ENCODE measurements at regions not wholly inside any gene's neighbourhood (a gene's known extent, or its start where the extent isn't known, plus 50 kb on each side); places are given as distances from the start of the nearest gene placed in this dataset.

- no peaks in the 10 kb centered on the region for H3K36me3 Mint-ChIP-seq
- no peaks in the 10 kb centered on the region for H3K4me1 Mint-ChIP-seq
- H3K27me3 Mint-ChIP-seq, result peaks cover 23% of the 10 kb centered on the region
- no peak overlapping the region for H3K4me3 Mint-ChIP-seq
- no peaks in the 10 kb centered on the region for H3K9me3 Mint-ChIP-seq
- H3K27ac Mint-ChIP-seq, result no peak overlapping the region
These were observed 144.1 kb upstream of the WSCD2 start for GRCh38 chr12:107984973-107985372.

- Mint-ChIP-seq H3K9me3 (no peaks in the 10 kb centered on the region), H3K27ac (no peak overlapping the region), H3K4me3 (no peak overlapping the region), H3K36me3 (no peaks in the 10 kb centered on the region), H3K27me3 (peaks cover 21% of the 10 kb centered on the region), H3K4me1 (no peaks in the 10 kb centered on the region)
These were observed 142.9 kb upstream of the WSCD2 start for GRCh38 chr12:107986183-107986582.

- Mint-ChIP-seq H3K27me3 (peaks cover 18% of the 10 kb centered on the region), H3K9me3 (no peaks in the 10 kb centered on the region), H3K27ac (no peak overlapping the region), H3K36me3 (no peaks in the 10 kb centered on the region), H3K4me3 (no peak overlapping the region), H3K4me1 (no peaks in the 10 kb centered on the region)
These were observed 138.8 kb upstream of the WSCD2 start for GRCh38 chr12:107990325-107990724.

GRCh38 chr12:107992029-107992428 is 137.1 kb upstream of the WSCD2 start:
- Mint-ChIP-seq H3K36me3 (no peaks in the 10 kb centered on the region), H3K9me3 (no peaks in the 10 kb centered on the region), H3K27me3 (peaks cover 17% of the 10 kb centered on the region), H3K4me3 (no peak overlapping the region), H3K4me1 (no peaks in the 10 kb centered on the region), H3K27ac (no peak overlapping the region)

- H3K36me3 Mint-ChIP-seq, result no peaks in the 10 kb centered on the region
- no peaks in the 10 kb centered on the region for H3K4me1 Mint-ChIP-seq
- peaks cover 18% of the 10 kb centered on the region for H3K27me3 Mint-ChIP-seq
- no peak overlapping the region for H3K4me3 Mint-ChIP-seq
- H3K9me3 Mint-ChIP-seq, result peaks cover under 1% of the 10 kb centered on the region
- no peak overlapping the region for H3K27ac Mint-ChIP-seq
These were observed 136.1 kb upstream of the WSCD2 start for GRCh38 chr12:107992870-107993451.

GRCh38 chr12:107998863-107999262 is 130.2 kb upstream of the WSCD2 start:
- Mint-ChIP-seq H3K4me3 (no peak overlapping the region), H3K27me3 (peaks cover 19% of the 10 kb centered on the region)

GRCh38 chr12:108000111-108000510 is 129.0 kb upstream of the WSCD2 start:
- Mint-ChIP-seq H3K4me1 (no peaks in the 10 kb centered on the region), H3K27me3 (peaks cover 23% of the 10 kb centered on the region), H3K27ac (no peak overlapping the region), H3K9me3 (peaks cover 6% of the 10 kb centered on the region), H3K36me3 (no peaks in the 10 kb centered on the region), H3K4me3 (no peak overlapping the region)

More at GRCh38 chr12:107998863-107999262, 130.2 kb upstream of the WSCD2 start:
- Mint-ChIP-seq H3K9me3 (peaks cover 6% of the 10 kb centered on the region), H3K27ac (no peak overlapping the region), H3K36me3 (no peaks in the 10 kb centered on the region), H3K4me1 (no peaks in the 10 kb centered on the region)

GRCh38 chr12:108004319-108004718 is 124.8 kb upstream of the WSCD2 start:
- Mint-ChIP-seq H3K9me3 (no peaks in the 10 kb centered on the region), H3K4me3 (no peak overlapping the region), H3K27ac (no peak overlapping the region), H3K27me3 (peaks cover 25% of the 10 kb centered on the region), H3K4me1 (no peaks in the 10 kb centered on the region), H3K36me3 (no peaks in the 10 kb centered on the region)

GRCh38 chr12:108008163-108008905 is 120.8 kb upstream of the WSCD2 start:
- Mint-ChIP-seq H3K36me3 (no peaks in the 10 kb centered on the region), H3K4me3 (no peak overlapping the region), H3K27me3 (peaks cover 17% of the 10 kb centered on the region), H3K9me3 (no peaks in the 10 kb centered on the region), H3K27ac (no peak overlapping the region), H3K4me1 (no peaks in the 10 kb centered on the region)

- Mint-ChIP-seq H3K27ac (no peak overlapping the region), H3K4me1 (no peaks in the 10 kb centered on the region), H3K36me3 (no peaks in the 10 kb centered on the region), H3K4me3 (no peak overlapping the region), H3K27me3 (peaks cover 10% of the 10 kb centered on the region), H3K9me3 (no peaks in the 10 kb centered on the region)
These were observed 119.5 kb upstream of the WSCD2 start for GRCh38 chr12:108009442-108010070.

GRCh38 chr12:108016022-108016564 is 113.0 kb upstream of the WSCD2 start:
- H3K4me3 Mint-ChIP-seq, result no peak overlapping the region
- no peak overlapping the region for H3K27ac Mint-ChIP-seq
- no peaks in the 10 kb centered on the region for H3K9me3 Mint-ChIP-seq
- peaks cover 15% of the 10 kb centered on the region for H3K27me3 Mint-ChIP-seq
- H3K36me3 Mint-ChIP-seq, result no peaks in the 10 kb centered on the region
- H3K4me1 Mint-ChIP-seq, result no peaks in the 10 kb centered on the region

GRCh38 chr12:108017472-108018057 is 111.5 kb upstream of the WSCD2 start:
- H3K9me3 Mint-ChIP-seq, result no peaks in the 10 kb centered on the region
- H3K36me3 Mint-ChIP-seq, result no peaks in the 10 kb centered on the region

GRCh38 chr12:108019862-108020261 is 109.2 kb upstream of the WSCD2 start:
- no peak overlapping the region for H3K27ac Mint-ChIP-seq
- no peaks in the 10 kb centered on the region for H3K36me3 Mint-ChIP-seq
- peaks cover 14% of the 10 kb centered on the region for H3K27me3 Mint-ChIP-seq
- no peak overlapping the region for H3K4me3 Mint-ChIP-seq
- H3K4me1 Mint-ChIP-seq, result no peaks in the 10 kb centered on the region
- no peaks in the 10 kb centered on the region for H3K9me3 Mint-ChIP-seq

More at GRCh38 chr12:108017472-108018057, 111.5 kb upstream of the WSCD2 start:
- Mint-ChIP-seq H3K4me3 (no peak overlapping the region), H3K27me3 (peaks cover 14% of the 10 kb centered on the region), H3K27ac (no peak overlapping the region), H3K4me1 (no peaks in the 10 kb centered on the region)

GRCh38 chr12:108021141-108021540 is 107.9 kb upstream of the WSCD2 start:
- no peak overlapping the region for H3K27ac Mint-ChIP-seq
- H3K4me3 Mint-ChIP-seq, result no peak overlapping the region
- no peaks in the 10 kb centered on the region for H3K4me1 Mint-ChIP-seq
- H3K36me3 Mint-ChIP-seq, result no peaks in the 10 kb centered on the region
- H3K27me3 Mint-ChIP-seq, result peaks cover 9% of the 10 kb centered on the region
- H3K9me3 Mint-ChIP-seq, result no peaks in the 10 kb centered on the region

- Mint-ChIP-seq H3K4me1 (no peaks in the 10 kb centered on the region), H3K4me3 (no peak overlapping the region), H3K27ac (no peak overlapping the region), H3K27me3 (peaks cover 9% of the 10 kb centered on the region), H3K36me3 (no peaks in the 10 kb centered on the region), H3K9me3 (no peaks in the 10 kb centered on the region)
These were observed 107.1 kb upstream of the WSCD2 start for GRCh38 chr12:108021949-108022522.
